ENCODE measurements at regions not wholly inside any gene's neighbourhood (a gene's known extent, or its start where the extent isn't known, plus 50 kb on each side); places are given as distances from the start of the nearest gene placed in this dataset.

DNA sequence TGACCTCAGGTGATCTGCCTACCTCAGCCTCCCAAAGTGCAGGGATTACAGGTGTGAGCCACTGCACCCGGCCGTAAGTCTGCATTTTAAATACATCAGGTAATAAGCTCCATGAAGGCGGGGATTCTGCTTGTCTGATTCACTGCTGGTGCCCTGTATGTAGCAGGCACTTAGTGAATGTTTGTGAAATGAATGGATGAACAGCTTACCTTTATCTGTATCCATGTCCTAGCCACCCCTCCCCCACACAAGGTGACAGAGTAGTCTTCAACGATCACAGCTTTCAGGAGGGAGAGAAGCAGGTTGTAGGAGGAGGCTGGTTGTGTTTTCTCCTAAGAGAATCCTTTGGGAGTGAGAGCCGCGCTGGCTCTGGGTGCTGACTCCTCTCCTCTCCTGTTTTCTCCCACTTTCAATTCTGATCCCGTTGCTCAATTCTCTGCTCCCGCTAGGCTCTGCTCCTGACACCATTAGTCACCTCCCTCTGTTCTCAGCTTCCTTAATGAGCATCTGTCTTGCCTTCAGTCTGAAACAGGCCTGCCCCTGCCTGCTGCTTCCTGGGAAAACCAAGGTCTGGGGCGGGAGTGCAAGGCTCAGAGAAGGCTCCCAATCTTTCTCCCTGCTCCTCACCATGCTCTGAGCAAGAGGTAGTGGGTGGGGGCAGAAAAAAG is 88.8 kb upstream of the CTNNA1 start:
- Histone ChIP-seq H3K4me3 (ENCODE audit: low read depth in 1 of 2, low read length in 2 of 2) (no peak overlapping the region), H3K4me1 (ENCODE audit: insufficient read depth, low read length) (peaks cover 25% of the 10 kb centered on the region), H4K20me1 (ENCODE audit: insufficient read depth, low read length) (peaks cover 65% of the 10 kb centered on the region), H3K27me3 (ENCODE audit: insufficient read depth, low read length, poor library complexity) (peaks cover 47% of the 10 kb centered on the region), H3K4me2 (ENCODE audit: insufficient read depth, low read length) (no peak overlapping the region), H3K27ac (ENCODE audit: low read length) (no peak overlapping the region), H3K9me3 (ENCODE audit: insufficient read depth, low read length, severe bottlenecking) (no peaks in the 10 kb centered on the region), H2AFZ (ENCODE audit: low read depth, low read length) (no peak overlapping the region), H3K36me3 (ENCODE audit: insufficient read depth, low read length) (no peaks in the 10 kb centered on the region), H3K9ac (ENCODE audit: low read depth, low read length) (no peak overlapping the region), H3K79me2 (ENCODE audit: insufficient read depth, low read length) (no peaks in the 10 kb centered on the region)
- DNase-seq, result no peak
- TF ChIP-seq EZH2 (IDR thresholded peaks at IDR 0.05; ENCODE audit: borderline replicate concordance, low read depth, low read length, severe bottlenecking), result no peak
- TF ChIP-seq, protein P1, sequence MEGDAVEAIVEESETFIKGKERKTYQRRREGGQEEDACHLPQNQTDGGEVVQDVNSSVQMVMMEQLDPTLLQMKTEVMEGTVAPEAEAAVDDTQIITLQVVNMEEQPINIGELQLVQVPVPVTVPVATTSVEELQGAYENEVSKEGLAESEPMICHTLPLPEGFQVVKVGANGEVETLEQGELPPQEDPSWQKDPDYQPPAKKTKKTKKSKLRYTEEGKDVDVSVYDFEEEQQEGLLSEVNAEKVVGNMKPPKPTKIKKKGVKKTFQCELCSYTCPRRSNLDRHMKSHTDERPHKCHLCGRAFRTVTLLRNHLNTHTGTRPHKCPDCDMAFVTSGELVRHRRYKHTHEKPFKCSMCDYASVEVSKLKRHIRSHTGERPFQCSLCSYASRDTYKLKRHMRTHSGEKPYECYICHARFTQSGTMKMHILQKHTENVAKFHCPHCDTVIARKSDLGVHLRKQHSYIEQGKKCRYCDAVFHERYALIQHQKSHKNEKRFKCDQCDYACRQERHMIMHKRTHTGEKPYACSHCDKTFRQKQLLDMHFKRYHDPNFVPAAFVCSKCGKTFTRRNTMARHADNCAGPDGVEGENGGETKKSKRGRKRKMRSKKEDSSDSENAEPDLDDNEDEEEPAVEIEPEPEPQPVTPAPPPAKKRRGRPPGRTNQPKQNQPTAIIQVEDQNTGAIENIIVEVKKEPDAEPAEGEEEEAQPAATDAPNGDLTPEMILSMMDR (IDR thresholded peaks at IDR 0.05; ENCODE audit: borderline replicate concordance, extremely low read depth, low read length, poor library complexity, severe bottlenecking), result no peak
- no peak for ATAC-seq (ENCODE audit: insufficient read depth, low read depth)

DNA sequence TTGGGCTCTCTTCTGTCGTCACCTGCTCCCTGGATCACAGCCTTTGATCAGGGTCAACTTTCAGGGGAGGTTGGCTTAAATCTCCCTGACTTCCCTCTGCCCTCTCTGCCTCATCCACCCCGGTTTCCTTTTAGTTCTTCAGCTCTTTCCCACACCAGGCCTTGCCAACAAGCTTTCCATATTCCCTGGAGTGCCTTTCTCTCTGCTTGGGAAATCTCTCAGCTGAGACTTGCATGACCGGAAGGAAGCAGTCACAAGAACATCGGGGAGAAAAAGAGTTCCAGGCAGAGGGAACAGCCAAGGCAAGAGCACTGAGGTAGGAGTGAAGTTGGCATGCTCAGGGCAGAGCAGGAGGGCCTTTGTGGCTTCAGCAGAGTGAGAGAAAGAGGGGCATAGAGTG is 88.4 kb upstream of the HSPA9 start:
- peaks cover 51% of the 10 kb centered on the region for H3K27me3 ChIP-seq (ENCODE audit: insufficient read depth, low read length, poor library complexity)
- no peaks in the 10 kb centered on the region for H3K79me2 ChIP-seq (ENCODE audit: insufficient read depth, low read length)
- no peak overlapping the region for H3K4me2 ChIP-seq (ENCODE audit: insufficient read depth, low read length)
- H4K20me1 ChIP-seq (ENCODE audit: insufficient read depth, low read length), result peaks cover 66% of the 10 kb centered on the region
- no peak overlapping the region for H3K4me3 ChIP-seq (ENCODE audit: low read depth in 1 of 2, low read length in 2 of 2)
- H3K4me1 ChIP-seq (ENCODE audit: insufficient read depth, low read length), result peaks cover 17% of the 10 kb centered on the region
- no peak overlapping the region for H3K9ac ChIP-seq (ENCODE audit: low read depth, low read length)
- no peak overlapping the region for H3K27ac ChIP-seq (ENCODE audit: low read length)
- ATAC-seq (ENCODE audit: insufficient read depth, low read depth) (no peak), DNase-seq (no peak)
- no peaks in the 10 kb centered on the region for H3K36me3 ChIP-seq (ENCODE audit: insufficient read depth, low read length)
- no peak for TF ChIP-seq EZH2 (IDR thresholded peaks at IDR 0.05; ENCODE audit: borderline replicate concordance, low read depth, low read length, severe bottlenecking)
- TF ChIP-seq, protein P1 (IDR thresholded peaks at IDR 0.05; ENCODE audit: borderline replicate concordance, extremely low read depth, low read length, poor library complexity, severe bottlenecking), result no peak
- no peak overlapping the region for H2AFZ ChIP-seq (ENCODE audit: low read depth, low read length)
- H3K9me3 ChIP-seq (ENCODE audit: insufficient read depth, low read length, severe bottlenecking), result no peaks in the 10 kb centered on the region

DNA sequence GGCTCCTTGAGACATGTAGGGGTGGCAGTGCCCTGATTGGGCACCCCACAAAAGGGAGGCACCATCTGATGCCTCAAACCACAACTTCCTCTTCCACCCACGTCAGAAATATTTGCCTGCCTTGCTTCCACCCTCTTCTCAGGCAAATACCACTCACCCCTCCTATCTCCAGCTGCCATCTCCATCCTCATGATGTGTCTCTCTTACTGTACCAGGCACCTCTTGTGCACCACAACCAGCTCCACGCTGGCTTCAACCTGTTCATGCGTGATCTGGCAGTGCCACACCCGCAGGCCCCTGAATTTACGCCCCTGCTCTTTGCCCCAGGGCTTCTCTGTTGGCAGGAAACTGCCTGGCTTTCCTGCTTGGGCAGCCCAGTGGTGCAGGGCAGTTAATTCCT is 87.8 kb upstream of the HSPA9 start:
- Histone ChIP-seq H3K27ac (ENCODE audit: low read length) (no peak overlapping the region), H3K79me2 (ENCODE audit: insufficient read depth, low read length) (no peaks in the 10 kb centered on the region), H3K36me3 (ENCODE audit: insufficient read depth, low read length) (no peaks in the 10 kb centered on the region), H3K9me3 (ENCODE audit: insufficient read depth, low read length, severe bottlenecking) (no peaks in the 10 kb centered on the region), H3K4me3 (ENCODE audit: low read depth in 1 of 2, low read length in 2 of 2) (no peak overlapping the region), H3K4me1 (ENCODE audit: insufficient read depth, low read length) (peaks cover 11% of the 10 kb centered on the region; the same call in 1 of the 2 replicates), H3K4me2 (ENCODE audit: insufficient read depth, low read length) (no peak overlapping the region), H3K9ac (ENCODE audit: low read depth, low read length) (no peak overlapping the region), H2AFZ (ENCODE audit: low read depth, low read length) (no peak overlapping the region), H4K20me1 (ENCODE audit: insufficient read depth, low read length) (peaks cover 60% of the 10 kb centered on the region), H3K27me3 (ENCODE audit: insufficient read depth, low read length, poor library complexity) (peaks cover 52% of the 10 kb centered on the region)
- ATAC-seq (ENCODE audit: insufficient read depth, low read depth), result peak; percentile 69
- DNase-seq, result peak; percentile 65
- TF ChIP-seq EZH2 (IDR thresholded peaks at IDR 0.05; ENCODE audit: borderline replicate concordance, low read depth, low read length, severe bottlenecking), result no peak
- TF ChIP-seq, protein P1 (IDR thresholded peaks at IDR 0.05; ENCODE audit: borderline replicate concordance, extremely low read depth, low read length, poor library complexity, severe bottlenecking), result no peak
